Loucy (cell line): ENCODE measurements at regions not wholly inside any gene's neighbourhood (a gene's known extent, or its start where the extent isn't known, plus 50 kb on each side); places are given as distances from the start of the nearest gene placed in this dataset.

ENCODE experiments used
- CTCF ChIP-seq: fragments of 200-600 bp; sonication (generic); conservative IDR thresholded peaks from 2 replicates; pipeline ENCODE4 v1.5.1; 2014; ENCODE audit warnings: mild to moderate bottlenecking, antibody characterized with exemption, low read length
- EZH2phosphoT487 ChIP-seq: fragments of 200-600 bp; IDR thresholded peaks from 2 replicates; pipeline ENCODE4 v1.6.1; 2018; ENCODE audit warnings: antibody characterized with exemption, mild to moderate bottlenecking, moderate library complexity, borderline replicate concordance

- TF ChIP-seq CTCF, result no peak
- no peak for TF ChIP-seq EZH2phosphoT487
These were observed 77.0 kb upstream of the SEMA6A start for GRCh38 chr5:116651653-116652052.
